Immature natural killer cell (primary cell): ENCODE measurements at regions not wholly inside any gene's neighbourhood (a gene's known extent, or its start where the extent isn't known, plus 50 kb on each side); places are given as distances from the start of the nearest gene placed in this dataset.

Experiments
- DNase-seq, 3 donors: peaks; one replicate each; pipeline ENCODE4 v3.0.0; 2022; ENCODE audit warnings: mixed read lengths in 1 of 3
- H3K27ac Mint-ChIP-seq, 6 donors: one replicate each; pipeline ENCODE4 v1.8.0; 2020; ENCODE audit warnings: mixed read lengths in 6 of 6, mild to moderate bottlenecking in 5 of 6, inconsistent platforms in 4 of 6, moderate library complexity in 3 of 6
- H3K27me3 Mint-ChIP-seq, 3 donors: one replicate each; pipeline ENCODE4 v1.8.0; 2020 to 2021; ENCODE audit warnings: low read depth in 3 of 3, mild to moderate bottlenecking in 3 of 3, mixed read lengths in 3 of 3, moderate library complexity in 3 of 3, inconsistent platforms in 1 of 3
- H3K36me3 Mint-ChIP-seq, 3 donors: one replicate each; pipeline ENCODE4 v1.8.0; 2020; ENCODE audit warnings: mixed read lengths in 3 of 3, inconsistent platforms in 2 of 3, mild to moderate bottlenecking in 2 of 3
- H3K4me1 Mint-ChIP-seq, 2 donors: one replicate each; pipeline ENCODE4 v1.8.0; 2020; ENCODE audit warnings: inconsistent platforms in 2 of 2, mild to moderate bottlenecking in 2 of 2, mixed read lengths in 2 of 2, moderate library complexity in 1 of 2
- H3K4me3 Mint-ChIP-seq, 5 donors: one replicate each; pipeline ENCODE4 v1.8.0; 2020; ENCODE audit warnings: mild to moderate bottlenecking in 5 of 5, mixed read lengths in 5 of 5, inconsistent platforms in 3 of 5, moderate library complexity in 3 of 5
- H3K9me3 Mint-ChIP-seq, 6 donors: one replicate each; pipeline ENCODE4 v1.8.0; 2020; ENCODE audit warnings: mild to moderate bottlenecking in 6 of 6, mixed read lengths in 6 of 6, inconsistent platforms in 4 of 6, moderate library complexity in 3 of 6

- H3K9me3 Mint-ChIP-seq = no peaks in the 10 kb centered on the region
- H3K4me1 Mint-ChIP-seq = no peaks in the 10 kb centered on the region
- H3K4me3 Mint-ChIP-seq = no peak overlapping the region
- peaks cover 0 to 12% (median 3%) of the 10 kb centered on the region in 3 donors for H3K27me3 Mint-ChIP-seq
- H3K36me3 Mint-ChIP-seq = no peaks in the 10 kb centered on the region
- no peak overlapping the region for H3K27ac Mint-ChIP-seq
- no peak for DNase-seq
Measured at GRCh38 chr13:97117388-97117910, 104.7 kb upstream of the MBNL2 start.

GRCh38 chr13:97119943-97120342 lies 102.2 kb upstream of the MBNL2 start:
- Mint-ChIP-seq H3K27me3 (peaks cover 0 to 15% (median 8%) of the 10 kb centered on the region in 3 donors), H3K27ac (no peak overlapping the region), H3K4me3 (no peak overlapping the region), H3K9me3 (no peaks in the 10 kb centered on the region), H3K36me3 (no peaks in the 10 kb centered on the region), H3K4me1 (no peaks in the 10 kb centered on the region)
- no peak for DNase-seq

GRCh38 chr13:97120346-97120745 lies 101.8 kb upstream of the MBNL2 start:
- H3K36me3 Mint-ChIP-seq = no peaks in the 10 kb centered on the region
- DNase-seq = no peak
- H3K9me3 Mint-ChIP-seq = no peaks in the 10 kb centered on the region
- no peak overlapping the region for H3K27ac Mint-ChIP-seq
- H3K27me3 Mint-ChIP-seq = peaks cover 0 to 15% (median 5%) of the 10 kb centered on the region in 3 donors
- H3K4me1 Mint-ChIP-seq = no peaks in the 10 kb centered on the region
- no peak overlapping the region for H3K4me3 Mint-ChIP-seq

GRCh38 chr13:97120976-97121375 lies 101.2 kb upstream of the MBNL2 start:
- H3K27me3 Mint-ChIP-seq = peaks cover 0 to 13% (median 5%) of the 10 kb centered on the region in 3 donors
- no peaks in the 10 kb centered on the region for H3K36me3 Mint-ChIP-seq
- no peak overlapping the region for H3K4me3 Mint-ChIP-seq
- H3K4me1 Mint-ChIP-seq = no peaks in the 10 kb centered on the region
- no peak overlapping the region for H3K27ac Mint-ChIP-seq
- DNase-seq = no peak
- no peaks in the 10 kb centered on the region for H3K9me3 Mint-ChIP-seq

GRCh38 chr13:97121894-97122293 lies 100.2 kb upstream of the MBNL2 start:
- no peaks in the 10 kb centered on the region for H3K9me3 Mint-ChIP-seq
- no peak for DNase-seq
- no peak overlapping the region for H3K27ac Mint-ChIP-seq
- no peak overlapping the region for H3K4me3 Mint-ChIP-seq
- H3K27me3 Mint-ChIP-seq = peaks cover 0 to 15% (median 8%) of the 10 kb centered on the region in 3 donors
- no peaks in the 10 kb centered on the region for H3K36me3 Mint-ChIP-seq
- no peaks in the 10 kb centered on the region for H3K4me1 Mint-ChIP-seq

- Mint-ChIP-seq H3K27ac (no peak overlapping the region), H3K36me3 (no peaks in the 10 kb centered on the region), H3K27me3 (peaks cover 0 to 14% (median 8%) of the 10 kb centered on the region in 3 donors), H3K9me3 (no peaks in the 10 kb centered on the region), H3K4me1 (no peaks in the 10 kb centered on the region), H3K4me3 (no peak overlapping the region)
- DNase-seq = no peak
Measured at GRCh38 chr13:97122381-97122996, 99.6 kb upstream of the MBNL2 start.

- H3K4me3 Mint-ChIP-seq = no peak overlapping the region
- peaks cover 0 to 12% (median 12%) of the 10 kb centered on the region in 3 donors for H3K27me3 Mint-ChIP-seq
- no peaks in the 10 kb centered on the region for H3K36me3 Mint-ChIP-seq
- no peak overlapping the region for H3K27ac Mint-ChIP-seq
- no peak for DNase-seq
- H3K9me3 Mint-ChIP-seq = no peaks in the 10 kb centered on the region
- H3K4me1 Mint-ChIP-seq = no peaks in the 10 kb centered on the region
Measured at GRCh38 chr13:97124206-97124605, 97.9 kb upstream of the MBNL2 start.

- Mint-ChIP-seq H3K9me3 (no peaks in the 10 kb centered on the region), H3K4me1 (no peaks in the 10 kb centered on the region), H3K4me3 (no peak overlapping the region), H3K36me3 (no peaks in the 10 kb centered on the region), H3K27me3 (peaks cover 0 to 12% (median 10%) of the 10 kb centered on the region in 3 donors), H3K27ac (no peak overlapping the region)
- DNase-seq = no peak
Measured at GRCh38 chr13:97124915-97125809, 97.0 kb upstream of the MBNL2 start.

- H3K27me3 Mint-ChIP-seq = peaks cover 0 to 12% (median 10%) of the 10 kb centered on the region in 3 donors
- no peak overlapping the region for H3K4me3 Mint-ChIP-seq
- no peaks in the 10 kb centered on the region for H3K9me3 Mint-ChIP-seq
Measured at GRCh38 chr13:97125810-97126738, 96.1 kb upstream of the MBNL2 start.

GRCh38 chr13:97127842-97128241 lies 94.3 kb upstream of the MBNL2 start:
- H3K9me3 Mint-ChIP-seq = no peaks in the 10 kb centered on the region
- no peak overlapping the region for H3K27ac Mint-ChIP-seq
- no peaks in the 10 kb centered on the region for H3K4me1 Mint-ChIP-seq
- no peak overlapping the region for H3K4me3 Mint-ChIP-seq
- peaks cover 0 to 15% (median 12%) of the 10 kb centered on the region in 3 donors for H3K27me3 Mint-ChIP-seq
- no peaks in the 10 kb centered on the region for H3K36me3 Mint-ChIP-seq
- no peak for DNase-seq

More at GRCh38 chr13:97125810-97126738, 96.1 kb upstream of the MBNL2 start:
- Mint-ChIP-seq H3K36me3 (no peaks in the 10 kb centered on the region), H3K4me1 (no peaks in the 10 kb centered on the region), H3K27ac (no peak overlapping the region)
- DNase-seq = no peak

GRCh38 chr13:97130190-97130589 lies 91.9 kb upstream of the MBNL2 start:
- DNase-seq = no peak
- Mint-ChIP-seq H3K36me3 (no peaks in the 10 kb centered on the region), H3K27ac (no peak overlapping the region), H3K27me3 (peaks cover 3 to 12% (median 7%) of the 10 kb centered on the region in 3 donors), H3K4me1 (no peaks in the 10 kb centered on the region), H3K4me3 (no peak overlapping the region), H3K9me3 (no peaks in the 10 kb centered on the region)

GRCh38 chr13:97131447-97131846 lies 90.7 kb upstream of the MBNL2 start:
- Mint-ChIP-seq H3K27me3 (peaks cover 3 to 11% (median 4%) of the 10 kb centered on the region in 3 donors), H3K36me3 (no peaks in the 10 kb centered on the region), H3K9me3 (no peaks in the 10 kb centered on the region), H3K4me3 (no peak overlapping the region), H3K27ac (no peak overlapping the region), H3K4me1 (no peaks in the 10 kb centered on the region)
- no peak for DNase-seq

GRCh38 chr13:97133554-97133953 lies 88.6 kb upstream of the MBNL2 start:
- Mint-ChIP-seq H3K4me3 (no peak overlapping the region), H3K27me3 (peaks cover 1 to 10% (median 3%) of the 10 kb centered on the region in 3 donors), H3K4me1 (no peaks in the 10 kb centered on the region), H3K9me3 (no peaks in the 10 kb centered on the region), H3K36me3 (no peaks in the 10 kb centered on the region), H3K27ac (no peak overlapping the region)
- DNase-seq = no peak
